H1 (cell line): ENCODE measurements at regions not wholly inside any gene's neighbourhood (a gene's known extent, or its start where the extent isn't known, plus 50 kb on each side); places are given as distances from the start of the nearest gene placed in this dataset.

Experiments
- CTCF ChIA-PET: fragments of 300-600 bp; sonication (Branson Sonifier 250); formaldehyde crosslinking; loops from one replicate; lab custom pipeline; 2021; ENCODE audit not compliant: partially characterized antibody; lab: Charles Lee
- POLR2A ChIA-PET: fragments of 300-600 bp; sonication (Branson Sonifier 250); formaldehyde crosslinking; loops from one replicate; lab custom pipeline; 2021; ENCODE audit warnings: inconsistent platforms; ENCODE audit not compliant: partially characterized antibody; lab: Charles Lee
- DNase-seq, 2 experiments: peaks; one replicate each; pipeline versions ENCODE4 v3.0.0 to v3.0.0-alpha.2; 2010 to 2022; ENCODE audit warnings: low spot score in 2 of 2, low read depth in 1 of 2, mixed read lengths in 1 of 2
- FAIRE-seq: peaks from 2 replicates; lab custom pipeline; 2011; peaks lifted over from hg19 to GRCh38; lab: Jason Lieb, UNC
- H2AFZ ChIP-seq: 2 replicates; pipeline ENCODE4 v1.8.1; 2012; ENCODE audit warnings: low read length, inconsistent platforms
- H2AK5ac ChIP-seq: 2 replicates; pipeline ENCODE4 v1.6.1; 2013; ENCODE audit warnings: low read depth, low read length
- H2BK120ac ChIP-seq: replicated peaks from 2 replicates; pipeline ENCODE3; 2013; ENCODE audit warnings: low read depth, low read length, inconsistent platforms
- H2BK12ac ChIP-seq: 2 replicates; pipeline ENCODE4 v1.6.1; 2013; ENCODE audit warnings: low read depth, low read length
- H2BK15ac ChIP-seq: 2 replicates; pipeline ENCODE4 v1.6.1; 2013; ENCODE audit warnings: low read length
- H2BK20ac ChIP-seq: 2 replicates; pipeline ENCODE4 v1.6.1; 2013; ENCODE audit warnings: low read length
- H2BK5ac ChIP-seq: 2 replicates; pipeline ENCODE4 v1.6.1; 2013; ENCODE audit warnings: low read depth, low read length
- H3K14ac ChIP-seq: 2 replicates; pipeline ENCODE4 v1.6.1; 2013; ENCODE audit warnings: inconsistent platforms; ENCODE audit not compliant: insufficient read length
- H3K18ac ChIP-seq: 2 replicates; pipeline ENCODE4 v1.6.1; 2013; ENCODE audit warnings: low read length; ENCODE audit errors: extremely low read depth
- H3K23ac ChIP-seq: 2 replicates; pipeline ENCODE4 v1.6.1; 2013; ENCODE audit warnings: inconsistent platforms; ENCODE audit not compliant: insufficient read length
- H3K23me2 ChIP-seq: 2 replicates; pipeline ENCODE4 v1.6.1; 2013; ENCODE audit warnings: low read depth, low read length
- H3K27ac ChIP-seq: 2 replicates; pipeline ENCODE4 v1.6.1; 2011; ENCODE audit warnings: low read depth, low read length, inconsistent platforms
- H3K27me3 ChIP-seq, 4 experiments: replicated peaks in 1 of 4; 1 replicate in 1 of 4; 2 replicates in 3 of 4; pipeline versions ENCODE4 v1.6.1 to v1.8.1; 2011 to 2013; ENCODE audit warnings: low read length in 3 of 4, mild to moderate bottlenecking in 3 of 4, inconsistent platforms in 2 of 4, mixed read lengths in 2 of 4, moderate library complexity in 1 of 4; ENCODE audit not compliant: control insufficient read depth in 3 of 4, insufficient read depth in 3 of 4; ENCODE audit errors: extremely low read depth in 1 of 4
- H3K36me3 ChIP-seq, 4 experiments: 2 replicates each; pipeline versions ENCODE4 v1.6.1 to v1.8.1; 2011 to 2013; ENCODE audit warnings: mild to moderate bottlenecking in 4 of 4, low read length in 3 of 4, moderate library complexity in 2 of 4, control low read depth in 1 of 4, inconsistent platforms in 1 of 4; ENCODE audit not compliant: insufficient read depth in 4 of 4, control insufficient read depth in 2 of 4
- H3K4ac ChIP-seq: replicated peaks from 2 replicates; pipeline ENCODE3; 2013; ENCODE audit warnings: low read length, low read depth, mixed read lengths, inconsistent platforms; ENCODE audit not compliant: insufficient read length
- H3K4me1 ChIP-seq, 4 experiments: replicated peaks in 1 of 4; 1 replicate in 1 of 4; 2 replicates in 3 of 4; pipeline versions ENCODE4 v1.6.1 to v1.8.1; 2011 to 2013; ENCODE audit warnings: low read length in 3 of 4, inconsistent platforms in 2 of 4, mixed read lengths in 1 of 4; ENCODE audit not compliant: insufficient read depth in 4 of 4, control insufficient read depth in 3 of 4
- H3K4me2 ChIP-seq, 2 experiments: 2 replicates each; pipeline versions ENCODE4 v1.6.1 to v1.8.1; 2011 to 2013; ENCODE audit warnings: low read depth in 2 of 2, low read length in 2 of 2, control low read depth in 1 of 2, inconsistent platforms in 1 of 2, mild to moderate bottlenecking in 1 of 2; ENCODE audit not compliant: insufficient read depth in 1 of 2
- H3K4me3 ChIP-seq, 4 experiments: fragments of 200-600, 300-600 bp in 1 of 4; sonication (generic), shearing (Covaris generic), sonication (Bioruptor Twin) in 1 of 4; 2 replicates each; pipeline versions ENCODE4 v1.5.1 to v1.8.1; 2011 to 2016; ENCODE audit warnings: low read length in 4 of 4, low read depth in 3 of 4, control low read depth in 2 of 4, inconsistent platforms in 2 of 4, mild to moderate bottlenecking in 2 of 4, mixed read lengths in 1 of 4, moderate library complexity in 1 of 4; ENCODE audit not compliant: insufficient read depth in 2 of 4; ENCODE audit errors: extremely low read depth in 1 of 4
- H3K56ac ChIP-seq: replicated peaks from 2 replicates; pipeline ENCODE3; 2013; ENCODE audit warnings: low read depth, mild to moderate bottlenecking, mixed read lengths, low read length, inconsistent platforms; ENCODE audit not compliant: insufficient read length
- H3K79me1 ChIP-seq: 2 replicates; pipeline ENCODE4 v1.6.1; 2013; ENCODE audit warnings: low read depth, low read length, control low read depth
- H3K79me2 ChIP-seq, 2 experiments: 2 replicates each; pipeline versions ENCODE4 v1.6.1 to v1.8.1; 2012 to 2013; ENCODE audit warnings: low read length in 2 of 2, mild to moderate bottlenecking in 2 of 2, inconsistent platforms in 1 of 2; ENCODE audit not compliant: insufficient read depth in 2 of 2, control insufficient read depth in 1 of 2
- H3K9ac ChIP-seq, 4 experiments: replicated peaks in 1 of 4; 1 replicate in 1 of 4; 2 replicates in 3 of 4; pipeline versions ENCODE4 v1.6.1 to v1.8.1; 2011 to 2013; ENCODE audit warnings: low read depth in 3 of 4, low read length in 3 of 4, control low read depth in 2 of 4, mild to moderate bottlenecking in 2 of 4, moderate library complexity in 2 of 4, inconsistent platforms in 1 of 4; ENCODE audit errors: extremely low read depth in 1 of 4
- H3K9me3 ChIP-seq, 2 experiments: 2 replicates each; pipeline versions ENCODE4 v1.6.1 to v1.8.1; 2012 to 2013; ENCODE audit warnings: mild to moderate bottlenecking in 2 of 2, moderate library complexity in 2 of 2, control low read depth in 1 of 2, inconsistent platforms in 1 of 2, low read depth in 1 of 2, low read length in 1 of 2, mixed read lengths in 1 of 2; ENCODE audit not compliant: insufficient read depth in 2 of 2
- H4K20me1 ChIP-seq, 2 experiments: replicated peaks in 1 of 2; 2 replicates each; pipeline versions ENCODE3 to v1.8.1; 2011 to 2013; ENCODE audit warnings: inconsistent platforms in 2 of 2, low read length in 2 of 2, mild to moderate bottlenecking in 1 of 2; ENCODE audit not compliant: insufficient read depth in 2 of 2, control insufficient read depth in 1 of 2
- H4K5ac ChIP-seq: 2 replicates; pipeline ENCODE4 v1.6.1; 2013; ENCODE audit warnings: low read length, low read depth, mixed read lengths, inconsistent platforms; ENCODE audit not compliant: insufficient read length
- H4K8ac ChIP-seq: 2 replicates; pipeline ENCODE4 v1.8.0; 2013; ENCODE audit warnings: mild to moderate bottlenecking, moderate library complexity, low read length, inconsistent platforms; ENCODE audit not compliant: insufficient read depth; ENCODE audit errors: extremely low read depth
- H4K91ac ChIP-seq: replicated peaks from 2 replicates; pipeline ENCODE3; 2013; ENCODE audit warnings: low read length, mixed read lengths, inconsistent platforms; ENCODE audit not compliant: insufficient read length
- EZH2 ChIP-seq: fragments of 200-600 bp; sonication (generic); IDR thresholded peaks from 2 replicates; pipeline ENCODE4 v1.7.1; 2012; ENCODE audit warnings: low read depth, mild to moderate bottlenecking, moderate library complexity, low read length, inconsistent platforms; ENCODE audit not compliant: severe bottlenecking
- WGBS, 2 experiments: shearing (Covaris generic) in 1 of 2; methylation state at CpG; one replicate each; pipeline versions ENCODE4 v1.1.6 to v1.1.7; 2013 to 2015; ENCODE audit warnings: low lambda C conversion rate in 2 of 2, mixed read lengths in 2 of 2, inconsistent platforms in 1 of 2, low coverage in 1 of 2, missing lambda C conversion rate in 1 of 2; ENCODE audit not compliant: insufficient replicate concordance in 2 of 2, insufficient coverage in 1 of 2, insufficient read length in 1 of 2; ENCODE audit errors: extremely low coverage in 1 of 2, missing lambda C conversion rate in 1 of 2; 5-methylcytosine and 5-hydroxymethylcytosine counted together

GRCh38 chr5:167912941-167913665 is 378.3 kb upstream of the WWC1 start:
- Histone ChIP-seq H3K4ac (no peak overlapping the region), H3K4me2 (no peak overlapping the region), H2BK120ac (no peak overlapping the region), H2BK15ac (no peak overlapping the region), H3K4me3 (no peak overlapping the region), H3K9ac (no peak overlapping the region), H2AK5ac (no peak overlapping the region), H3K23me2 (0 out of 2 replicates have a peak, but pooled peaks cover 1% of the 10 kb centered on the region), H4K5ac (no peak overlapping the region), H2BK12ac (no peak overlapping the region), H3K27me3 (peaks cover 0 to 1% (median 0%) of the 10 kb centered on the region in 4 experiments; a peak in 1 of 7 replicates), H3K9me3 (no peaks in the 10 kb centered on the region), H3K14ac (no peak overlapping the region), H3K79me2 (no peaks in the 10 kb centered on the region), H3K56ac (no peak overlapping the region), H4K8ac (no peak overlapping the region), H3K36me3 (no peaks in the 10 kb centered on the region), H3K27ac (no peak overlapping the region), H2AFZ (no peak overlapping the region), H2BK5ac (no peak overlapping the region), H4K20me1 (no peaks in the 10 kb centered on the region), H3K18ac (no peak overlapping the region), H3K23ac (no peak overlapping the region), H2BK20ac (no peak overlapping the region), H3K79me1 (no peaks in the 10 kb centered on the region), H3K4me1 (peaks cover 0 to 4% (median 2%) of the 10 kb centered on the region in 4 experiments; a peak in 3 of 7 replicates), H4K91ac (no peak overlapping the region)
- no peak for TF ChIP-seq EZH2
- WGBS, 2 experiments, result 75% methylated on average over 6 of the region's 6 CpGs; no CpG with 5 or more reads in 1 of the 2 experiments
- ChIA-PET POLR2A (no interaction called here), CTCF (interaction anchor here (1.0 to 1.2 kb wide), 2 partner anchors 18 to 47 kb away, joined by 3 read pairs; no protein-coding TSS in a partner anchor)
- FAIRE-seq, result no peak
- no peak for DNase-seq
